ENCODE measurements at regions not wholly inside any gene's neighbourhood (a gene's known extent, or its start where the extent isn't known, plus 50 kb on each side); places are given as distances from the start of the nearest gene placed in this dataset.
"Not testable (repeated sequence)": the region's sequence is repeated elsewhere in the genome, so short reads cannot be mapped to it uniquely, and the experiment has no call there.

GRCh38 chr5:94102849-94103248, 361.4 kb upstream of the POU5F2 start:
- TF ChIP-seq POLR2A (IDR thresholded peaks at IDR 0.05) (no peak), CTCF (IDR thresholded peaks at IDR 0.05) (no peak)
- 92 to 97% methylated on average over 1 of the region's 1 CpG for WGBS, 2 donors
- no peak for DNase-seq (ENCODE audit: low spot score in 2 of 2)
- H3K4me3 ChIP-seq (ENCODE audit: low read depth, poor library complexity, severe bottlenecking), result no peak overlapping the region
- intact Hi-C loops (cut with DNase I; ENCODE audit: low total_unique reads), result no loop called here

GRCh38 chr5:94097384-94097783, 356.0 kb upstream of the POU5F2 start:
- H3K4me3 ChIP-seq (ENCODE audit: low read depth, poor library complexity, severe bottlenecking); intact Hi-C loops (cut with DNase I; ENCODE audit: low total_unique reads); DNase-seq (ENCODE audit: low spot score in 2 of 2): not testable (repeated sequence)
- WGBS, 2 donors, result 98 to 100% methylated on average over 2 of the region's 2 CpGs

GRCh38 chr5:94094793-94095441, 353.5 kb upstream of the POU5F2 start:
- intact Hi-C loops (cut with DNase I; ENCODE audit: low total_unique reads), result no loop called here
- WGBS, 2 donors, result 96 to 97% methylated on average over 4 of the region's 4 CpGs
- DNase-seq (ENCODE audit: low spot score in 2 of 2), result no peak

GRCh38 chr5:94093300-94093699, 351.9 kb upstream of the POU5F2 start:
- DNase-seq (ENCODE audit: low spot score in 2 of 2), result no peak
- TF ChIP-seq CTCF (IDR thresholded peaks at IDR 0.05) (no peak), POLR2A (IDR thresholded peaks at IDR 0.05) (no peak)
- no peak overlapping the region for H3K4me3 ChIP-seq (ENCODE audit: low read depth, poor library complexity, severe bottlenecking)
- intact Hi-C loops (cut with DNase I; ENCODE audit: low total_unique reads), result no loop called here

More at GRCh38 chr5:94094793-94095441, 353.5 kb upstream of the POU5F2 start:
- no peak overlapping the region for H3K4me3 ChIP-seq (ENCODE audit: low read depth, poor library complexity, severe bottlenecking)
- TF ChIP-seq CTCF (IDR thresholded peaks at IDR 0.05) (no peak), POLR2A (IDR thresholded peaks at IDR 0.05) (no peak)

- DNase-seq (ENCODE audit: low spot score in 2 of 2); intact Hi-C loops (cut with DNase I; ENCODE audit: low total_unique reads); H3K4me3 ChIP-seq (ENCODE audit: low read depth, poor library complexity, severe bottlenecking): not testable (repeated sequence)
- WGBS, 2 donors, result 95 to 98% methylated on average over 8 of the region's 8 CpGs
These were observed 345.2 kb upstream of the POU5F2 start for GRCh38 chr5:94086635-94087034.

- intact Hi-C loops (cut with DNase I; ENCODE audit: low total_unique reads), result no loop called here
- DNase-seq (ENCODE audit: low spot score in 2 of 2), result no peak
- 93 to 94% methylated on average over 2 of the region's 2 CpGs for WGBS, 2 donors
- H3K4me3 ChIP-seq (ENCODE audit: low read depth, poor library complexity, severe bottlenecking), result no peak overlapping the region
- TF ChIP-seq CTCF (IDR thresholded peaks at IDR 0.05) (no peak), POLR2A (IDR thresholded peaks at IDR 0.05) (no peak)
These were observed 344.8 kb upstream of the POU5F2 start for GRCh38 chr5:94086194-94086593.

- no peak for TF ChIP-seq CTCF (IDR thresholded peaks at IDR 0.05)
- no peak for TF ChIP-seq POLR2A (IDR thresholded peaks at IDR 0.05)
- no peak overlapping the region for H3K4me3 ChIP-seq (ENCODE audit: low read depth, poor library complexity, severe bottlenecking)
- intact Hi-C loops (cut with DNase I; ENCODE audit: low total_unique reads), result no loop called here
- no peak for DNase-seq (ENCODE audit: low spot score in 2 of 2)
These were observed 341.0 kb upstream of the POU5F2 start for GRCh38 chr5:94082405-94082804.

Data from lower leg skin (tissue), 4 donors.